Fibroblast of lung (primary cell): ENCODE measurements at regions not wholly inside any gene's neighbourhood (a gene's known extent, or its start where the extent isn't known, plus 50 kb on each side); places are given as distances from the start of the nearest gene placed in this dataset.

ENCODE experiments used
- EZH2 ChIP-seq: IDR thresholded peaks from 2 replicates; pipeline ENCODE4 v1.5.1; 2012; ENCODE audit warnings: low read length, control low read depth, mild to moderate bottlenecking; ENCODE audit errors: missing control alignments
- TF ChIP-seq, protein P1 (sequence below), 2 donors: IDR thresholded peaks in 1 of 2; conservative IDR thresholded peaks in 1 of 2; 1 replicate in 1 of 2; 2 replicates in 1 of 2; pipeline ENCODE4 v1.5.1; 2011 to 2012; ENCODE audit warnings: low read length in 2 of 2, control low read depth in 1 of 2, inconsistent platforms in 1 of 2, low read depth in 1 of 2, mild to moderate bottlenecking in 1 of 2

DNA sequence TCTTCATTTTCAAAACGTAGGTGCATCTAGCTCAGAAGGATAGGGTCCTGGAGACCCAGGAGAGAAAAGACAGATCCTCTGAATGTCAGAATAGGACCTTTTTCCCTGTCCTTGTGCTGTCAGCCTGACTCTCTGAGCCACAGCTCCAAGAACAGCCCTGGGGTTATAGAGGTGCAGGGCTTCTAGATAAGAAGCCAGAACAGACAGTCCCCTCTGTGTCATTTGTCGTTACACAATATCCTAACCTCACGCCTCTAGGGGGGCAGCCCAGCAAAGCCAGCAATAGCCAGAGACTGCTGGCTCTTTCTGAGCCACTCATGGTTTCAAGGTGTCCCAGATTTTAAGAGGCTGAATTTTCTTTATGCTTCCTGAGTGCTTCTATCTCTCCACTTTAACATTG lies 153.2 kb upstream of the THBS1 start:
- TF ChIP-seq, protein P1, sequence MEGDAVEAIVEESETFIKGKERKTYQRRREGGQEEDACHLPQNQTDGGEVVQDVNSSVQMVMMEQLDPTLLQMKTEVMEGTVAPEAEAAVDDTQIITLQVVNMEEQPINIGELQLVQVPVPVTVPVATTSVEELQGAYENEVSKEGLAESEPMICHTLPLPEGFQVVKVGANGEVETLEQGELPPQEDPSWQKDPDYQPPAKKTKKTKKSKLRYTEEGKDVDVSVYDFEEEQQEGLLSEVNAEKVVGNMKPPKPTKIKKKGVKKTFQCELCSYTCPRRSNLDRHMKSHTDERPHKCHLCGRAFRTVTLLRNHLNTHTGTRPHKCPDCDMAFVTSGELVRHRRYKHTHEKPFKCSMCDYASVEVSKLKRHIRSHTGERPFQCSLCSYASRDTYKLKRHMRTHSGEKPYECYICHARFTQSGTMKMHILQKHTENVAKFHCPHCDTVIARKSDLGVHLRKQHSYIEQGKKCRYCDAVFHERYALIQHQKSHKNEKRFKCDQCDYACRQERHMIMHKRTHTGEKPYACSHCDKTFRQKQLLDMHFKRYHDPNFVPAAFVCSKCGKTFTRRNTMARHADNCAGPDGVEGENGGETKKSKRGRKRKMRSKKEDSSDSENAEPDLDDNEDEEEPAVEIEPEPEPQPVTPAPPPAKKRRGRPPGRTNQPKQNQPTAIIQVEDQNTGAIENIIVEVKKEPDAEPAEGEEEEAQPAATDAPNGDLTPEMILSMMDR (conservative IDR thresholded peaks at IDR 0.05 in 1 of 2, IDR thresholded peaks at IDR 0.05 in 1 of 2; ENCODE audit: low read depth in 1 of 2, low read length in 2 of 2) = no peak
- TF ChIP-seq EZH2 = no peak
